ENCODE measurements at regions not wholly inside any gene's neighbourhood (a gene's known extent, or its start where the extent isn't known, plus 50 kb on each side); places are given as distances from the start of the nearest gene placed in this dataset.

DNA sequence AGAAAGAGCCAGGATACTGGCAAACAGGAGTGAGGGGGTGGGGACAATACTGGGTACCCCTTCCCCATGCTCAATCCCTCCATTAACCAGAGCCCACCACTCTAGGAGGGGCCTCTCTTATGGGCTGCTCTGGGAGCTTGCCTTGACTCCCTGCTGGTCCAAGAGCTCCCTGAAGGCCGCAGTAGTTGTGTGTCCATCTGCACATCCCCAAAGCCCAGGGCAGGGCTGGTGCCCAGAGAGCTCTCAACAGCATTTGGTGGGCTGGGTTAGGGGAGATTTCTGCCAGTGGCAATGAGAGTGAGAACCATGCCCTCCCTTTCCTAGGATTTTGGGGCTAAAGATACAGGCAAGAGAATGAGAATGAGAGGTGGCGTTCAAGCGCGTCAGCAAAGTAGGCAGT lies 230.6 kb upstream of the PMEPA1 start:
- no peak for TF ChIP-seq POLR2AphosphoS5 (IDR thresholded peaks at IDR 0.05)
- TF ChIP-seq, protein P1, sequence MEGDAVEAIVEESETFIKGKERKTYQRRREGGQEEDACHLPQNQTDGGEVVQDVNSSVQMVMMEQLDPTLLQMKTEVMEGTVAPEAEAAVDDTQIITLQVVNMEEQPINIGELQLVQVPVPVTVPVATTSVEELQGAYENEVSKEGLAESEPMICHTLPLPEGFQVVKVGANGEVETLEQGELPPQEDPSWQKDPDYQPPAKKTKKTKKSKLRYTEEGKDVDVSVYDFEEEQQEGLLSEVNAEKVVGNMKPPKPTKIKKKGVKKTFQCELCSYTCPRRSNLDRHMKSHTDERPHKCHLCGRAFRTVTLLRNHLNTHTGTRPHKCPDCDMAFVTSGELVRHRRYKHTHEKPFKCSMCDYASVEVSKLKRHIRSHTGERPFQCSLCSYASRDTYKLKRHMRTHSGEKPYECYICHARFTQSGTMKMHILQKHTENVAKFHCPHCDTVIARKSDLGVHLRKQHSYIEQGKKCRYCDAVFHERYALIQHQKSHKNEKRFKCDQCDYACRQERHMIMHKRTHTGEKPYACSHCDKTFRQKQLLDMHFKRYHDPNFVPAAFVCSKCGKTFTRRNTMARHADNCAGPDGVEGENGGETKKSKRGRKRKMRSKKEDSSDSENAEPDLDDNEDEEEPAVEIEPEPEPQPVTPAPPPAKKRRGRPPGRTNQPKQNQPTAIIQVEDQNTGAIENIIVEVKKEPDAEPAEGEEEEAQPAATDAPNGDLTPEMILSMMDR (IDR thresholded peaks at IDR 0.05) = no peak

All from breast epithelium (tissue), 3 donors.